Stomach (tissue), 8 donors: ENCODE measurements at regions not wholly inside any gene's neighbourhood (a gene's known extent, or its start where the extent isn't known, plus 50 kb on each side); places are given as distances from the start of the nearest gene placed in this dataset.
A peak's percentile ranks its signal among the peaks of the same experiment; 100 is the strongest.

Experiments used
- DNase-seq, 2 donors: peaks; one replicate each; pipeline versions ENCODE4 v3.0.0 to v3.0.0-alpha.2; 2013 to 2019
- H3K27ac ChIP-seq, 5 donors: fragments of 200-600 bp in 4 of 5; sonication (generic) in 4 of 5; one replicate each; pipeline ENCODE4 v1.5.1; 2013 to 2019; ENCODE audit warnings: mild to moderate bottlenecking in 1 of 5, moderate library complexity in 1 of 5
- H3K27me3 ChIP-seq, 3 donors: fragments of 200-600 bp; sonication (generic); one replicate each; pipeline ENCODE4 v1.5.1; 2017 to 2019; ENCODE audit warnings: mixed run types in 1 of 3
- H3K36me3 ChIP-seq, 4 donors: fragments of 200-600 bp; sonication (generic); 1 replicate in 3 of 4; 2 replicates in 1 of 4; pipeline ENCODE4 v1.5.1; 2016 to 2019
- H3K4me1 ChIP-seq, 4 donors: fragments of 200-600 bp; sonication (generic); one replicate each; pipeline ENCODE4 v1.5.1; 2016 to 2019
- H3K4me3 ChIP-seq, 4 donors: fragments of 200-600 bp; sonication (generic) in 3 of 4; one replicate each; pipeline ENCODE4 v1.5.1; 2016 to 2019; ENCODE audit warnings: mild to moderate bottlenecking in 1 of 4
- H3K9me3 ChIP-seq, 4 donors: fragments of 200-600 bp; sonication (generic); one replicate each; pipeline ENCODE4 v1.5.1; 2016 to 2019
- EP300 ChIP-seq: sonication (generic); formaldehyde crosslinking; IDR thresholded peaks from one replicate; pipeline ENCODE4 v1.6.1; 2017; ENCODE audit warnings: antibody characterized with exemption
- POLR2A ChIP-seq, 4 donors: fragments of 450-650 bp; IDR thresholded peaks; one replicate each; pipeline ENCODE4 v1.6.1; 2016; ENCODE audit warnings: antibody characterized with exemption in 4 of 4, control low read depth in 2 of 4, mild to moderate bottlenecking in 1 of 4, moderate library complexity in 1 of 4
- POLR2AphosphoS5 ChIP-seq, 3 donors: sonication (generic); formaldehyde crosslinking; IDR thresholded peaks; one replicate each; pipeline ENCODE4 v1.6.1; 2016; ENCODE audit warnings: antibody characterized with exemption in 3 of 3
- WGBS, 5 donors: extraction: QIAGEN DNeasy Blood & Tissue Kit in 3 of 5; methylation state at CpG; one replicate each; pipeline versions ENCODE4 v1.1.5 to v1.1.7; 2013 to 2018; 5-methylcytosine and 5-hydroxymethylcytosine counted together
- intact Hi-C: fragments of 100-400 bp; cut with DNase I; formaldehyde crosslinking; loops from one replicate; pipeline ENCODE4 v1.15.1; 2023; ENCODE audit warnings: low total_unique reads
- TF ChIP-seq, protein P1 (sequence below), 7 experiments: fragments of 450-650 bp in 4 of 7; fragments of 200-600 bp in 3 of 7; sonication (generic) in 3 of 7; IDR thresholded peaks; one replicate each; pipeline ENCODE4 v1.5.1; 2016 to 2019; ENCODE audit warnings: antibody characterized with exemption in 7 of 7, control low read depth in 2 of 7, mild to moderate bottlenecking in 1 of 7
- donor health status: healthy with polysubstance abuse.
- donor health status: Bipolar disorder and iron deficiency.
- donor health status: healthy.

DNA sequence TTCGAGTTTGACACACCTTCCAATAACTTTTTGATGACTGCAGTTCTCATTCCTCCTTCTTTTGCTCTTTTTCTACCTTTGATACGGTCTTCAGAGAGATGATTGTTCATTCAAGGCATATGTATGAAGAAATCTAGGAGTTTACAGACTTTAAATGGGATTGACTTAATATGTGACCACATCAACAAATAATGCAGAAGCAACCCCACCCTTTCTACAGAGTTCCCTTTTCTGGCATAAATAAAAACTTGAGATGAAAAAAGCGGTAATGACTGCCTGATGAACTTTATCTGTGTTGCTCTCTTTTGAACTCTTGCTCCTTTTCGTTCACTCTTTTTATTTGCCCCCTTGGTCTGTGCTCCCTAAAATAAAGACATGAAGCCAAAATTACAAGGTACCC lies 161.7 kb downstream of the C7orf25 start:
- H3K4me1 ChIP-seq: no peaks in the 10 kb centered on the region
- no peak for DNase-seq
- no peaks in the 10 kb centered on the region for H3K36me3 ChIP-seq
- TF ChIP-seq POLR2A (IDR thresholded peaks at IDR 0.05) (no peak), EP300 (no peak), POLR2AphosphoS5 (IDR thresholded peaks at IDR 0.05) (no peak)
- TF ChIP-seq, protein P1, sequence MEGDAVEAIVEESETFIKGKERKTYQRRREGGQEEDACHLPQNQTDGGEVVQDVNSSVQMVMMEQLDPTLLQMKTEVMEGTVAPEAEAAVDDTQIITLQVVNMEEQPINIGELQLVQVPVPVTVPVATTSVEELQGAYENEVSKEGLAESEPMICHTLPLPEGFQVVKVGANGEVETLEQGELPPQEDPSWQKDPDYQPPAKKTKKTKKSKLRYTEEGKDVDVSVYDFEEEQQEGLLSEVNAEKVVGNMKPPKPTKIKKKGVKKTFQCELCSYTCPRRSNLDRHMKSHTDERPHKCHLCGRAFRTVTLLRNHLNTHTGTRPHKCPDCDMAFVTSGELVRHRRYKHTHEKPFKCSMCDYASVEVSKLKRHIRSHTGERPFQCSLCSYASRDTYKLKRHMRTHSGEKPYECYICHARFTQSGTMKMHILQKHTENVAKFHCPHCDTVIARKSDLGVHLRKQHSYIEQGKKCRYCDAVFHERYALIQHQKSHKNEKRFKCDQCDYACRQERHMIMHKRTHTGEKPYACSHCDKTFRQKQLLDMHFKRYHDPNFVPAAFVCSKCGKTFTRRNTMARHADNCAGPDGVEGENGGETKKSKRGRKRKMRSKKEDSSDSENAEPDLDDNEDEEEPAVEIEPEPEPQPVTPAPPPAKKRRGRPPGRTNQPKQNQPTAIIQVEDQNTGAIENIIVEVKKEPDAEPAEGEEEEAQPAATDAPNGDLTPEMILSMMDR (IDR thresholded peaks at IDR 0.05): no peak
- H3K4me3 ChIP-seq: no peak overlapping the region
- H3K27me3 ChIP-seq: no peaks in the 10 kb centered on the region
- intact Hi-C loops: no loop called here
- WGBS, 5 donors: 66 to 85% (median 78%) methylated on average over 4 of the region's 4 CpGs
- H3K27ac ChIP-seq: no peak overlapping the region
- H3K9me3 ChIP-seq: no peaks in the 10 kb centered on the region

DNA sequence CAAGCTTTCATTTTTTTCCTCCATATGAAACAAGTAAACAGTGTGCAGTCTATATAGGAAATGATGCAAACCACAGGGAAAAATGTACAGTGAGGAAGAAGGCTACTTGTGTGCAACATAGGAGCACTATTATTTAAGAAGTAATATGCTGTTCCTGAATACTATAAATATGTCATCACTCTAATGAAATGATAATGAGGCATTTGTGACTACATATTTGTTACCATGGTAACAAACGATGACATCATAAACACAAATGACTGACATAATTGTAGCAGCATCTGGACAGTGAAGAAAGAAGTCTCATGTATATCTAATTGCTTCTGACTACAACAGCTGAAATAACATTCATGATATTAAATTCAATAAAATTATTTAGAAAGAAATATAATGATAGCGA lies 164.8 kb downstream of the C7orf25 start:
- intact Hi-C loops: no loop called here
- DNase-seq: no peak
- no peaks in the 10 kb centered on the region for H3K36me3 ChIP-seq
- H3K27me3 ChIP-seq: no peaks in the 10 kb centered on the region
- TF ChIP-seq, protein P1 (IDR thresholded peaks at IDR 0.05): no peak
- TF ChIP-seq EP300 (no peak), POLR2AphosphoS5 (IDR thresholded peaks at IDR 0.05) (no peak), POLR2A (IDR thresholded peaks at IDR 0.05) (no peak)
- no peaks in the 10 kb centered on the region for H3K9me3 ChIP-seq
- WGBS, 5 donors: 82 to 93% (median 90%) methylated on average over 2 of the region's 2 CpGs
- no peak overlapping the region for H3K27ac ChIP-seq
- H3K4me1 ChIP-seq: no peaks in the 10 kb centered on the region
- H3K4me3 ChIP-seq: no peak overlapping the region

DNA sequence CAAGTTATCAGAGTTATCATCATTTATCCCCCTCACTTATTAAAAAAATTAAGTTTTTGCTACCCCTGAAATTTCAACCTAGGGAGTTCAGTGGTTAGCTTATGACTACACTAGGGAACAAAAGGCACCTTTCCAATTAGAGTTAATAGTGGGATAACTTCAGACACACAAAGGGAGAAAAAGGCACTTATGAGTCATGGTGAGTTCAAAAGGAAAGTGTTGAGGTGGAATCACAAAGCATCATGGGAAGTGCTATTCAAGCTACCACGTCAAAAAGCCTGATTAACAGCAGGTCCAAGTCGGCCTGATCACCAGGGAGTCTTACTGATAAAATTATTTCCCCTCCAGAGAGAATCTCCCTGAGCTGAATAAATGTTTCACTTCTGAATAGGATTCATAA lies 165.7 kb downstream of the C7orf25 start:
- no peaks in the 10 kb centered on the region for H3K36me3 ChIP-seq
- TF ChIP-seq, protein P1 (IDR thresholded peaks at IDR 0.05): no peak
- TF ChIP-seq POLR2AphosphoS5 (IDR thresholded peaks at IDR 0.05) (no peak), POLR2A (IDR thresholded peaks at IDR 0.05) (no peak), EP300 (no peak)
- H3K27ac ChIP-seq: no peak overlapping the region
- no peak for DNase-seq
- intact Hi-C loops: no loop called here
- no peaks in the 10 kb centered on the region for H3K4me1 ChIP-seq
- no peaks in the 10 kb centered on the region for H3K9me3 ChIP-seq
- H3K4me3 ChIP-seq: no peak overlapping the region
- 23 to 53% (median 44%) methylated on average over 2 of the region's 2 CpGs for whole genome bisulfite sequencing, 5 donors
- H3K27me3 ChIP-seq: no peaks in the 10 kb centered on the region

DNA sequence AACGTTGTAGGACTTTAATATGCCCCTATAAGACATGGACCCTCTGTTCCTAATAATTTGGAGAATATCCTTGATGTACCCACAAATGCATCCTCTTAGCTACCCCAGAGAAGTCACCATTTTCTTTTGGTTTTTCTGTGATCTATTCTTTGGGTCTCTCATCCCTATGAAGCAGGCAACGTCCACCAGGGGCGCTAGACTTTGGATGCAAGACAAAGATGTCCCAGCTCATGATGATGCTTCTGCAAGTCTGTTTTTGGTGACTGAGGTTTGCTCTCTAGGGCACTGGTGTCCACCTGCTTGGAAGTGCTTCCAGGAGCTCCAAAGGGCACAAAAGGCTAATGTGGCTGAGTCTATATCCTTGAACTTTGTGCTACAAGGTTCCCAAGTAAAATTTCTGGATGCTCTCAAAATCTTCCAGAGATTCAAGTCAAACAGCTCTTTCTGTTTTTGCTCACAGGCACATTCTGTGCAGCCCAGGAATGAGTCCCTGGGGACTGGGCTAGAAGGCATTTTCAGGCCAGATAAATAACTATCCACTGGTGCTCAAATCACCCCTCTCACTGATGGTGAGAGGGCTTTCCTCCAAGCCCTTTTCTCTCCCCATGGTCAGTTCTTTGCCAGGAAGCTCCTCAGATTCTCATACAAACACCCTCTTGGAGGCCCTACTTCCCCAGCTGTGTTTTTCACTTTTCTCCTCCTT lies 166.4 kb downstream of the C7orf25 start:
- H3K4me3 ChIP-seq: no peak overlapping the region
- H3K36me3 ChIP-seq: no peaks in the 10 kb centered on the region
- TF ChIP-seq, protein P1 (IDR thresholded peaks at IDR 0.05): peak in 2 of 7 experiments; percentile 9 to 19
- TF ChIP-seq POLR2A (IDR thresholded peaks at IDR 0.05): no peak
- no peak for TF ChIP-seq POLR2AphosphoS5 (IDR thresholded peaks at IDR 0.05)
- WGBS, 5 donors: 23 to 42% (median 35%) methylated on average over 3 of the region's 3 CpGs
- no peaks in the 10 kb centered on the region for H3K9me3 ChIP-seq
- no peaks in the 10 kb centered on the region for H3K27me3 ChIP-seq
- intact Hi-C loops: no loop called here
- peak; percentile 28 to 44 for DNase-seq
- no peaks in the 10 kb centered on the region for H3K4me1 ChIP-seq
- no peak overlapping the region for H3K27ac ChIP-seq
